ENCODE measurements at regions not wholly inside any gene's neighbourhood (a gene's known extent, or its start where the extent isn't known, plus 50 kb on each side); places are given as distances from the start of the nearest gene placed in this dataset.

DNA sequence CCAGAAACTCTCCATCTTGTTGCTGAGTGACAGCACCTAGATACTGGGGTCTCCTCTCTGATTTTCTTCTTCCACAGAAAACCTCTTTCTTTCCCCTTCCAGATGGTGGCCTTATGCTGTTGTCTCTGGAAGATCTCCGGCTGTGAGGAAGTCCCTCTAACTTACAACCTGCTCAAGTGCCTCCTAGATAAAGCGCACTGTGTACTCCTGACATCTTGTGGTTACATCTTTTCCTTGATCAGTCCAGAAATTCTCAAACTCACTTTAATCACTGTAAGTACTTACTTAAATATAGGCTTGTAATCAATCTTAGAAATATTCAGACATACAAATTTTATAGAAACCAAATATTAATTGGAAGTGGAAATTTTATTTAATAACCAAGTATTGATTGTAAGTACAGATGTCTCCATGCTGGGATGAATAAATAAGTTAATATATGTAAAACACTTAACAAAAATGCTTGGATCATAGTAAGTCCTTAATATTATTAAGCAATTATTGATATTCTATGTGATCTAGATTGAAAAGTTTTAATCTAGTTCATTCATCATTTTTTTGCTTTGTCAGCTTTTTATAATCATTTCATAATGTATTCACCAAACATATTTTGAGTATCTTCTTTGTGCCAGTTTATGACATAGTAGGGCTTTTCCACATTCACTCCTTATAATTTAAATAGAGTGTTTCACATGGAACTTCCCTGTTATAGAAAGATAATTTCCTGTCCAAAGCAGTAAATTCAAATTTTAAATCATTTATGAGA lies 1381.4 kb upstream of the CDH6 start:
- H3K36me3 ChIP-seq: no peaks in the 10 kb centered on the region
- no peak for DNase-seq
- no peak overlapping the region for H3K4me3 ChIP-seq
- no peaks in the 10 kb centered on the region for H3K9me3 ChIP-seq
- no peaks in the 10 kb centered on the region for H3K27me3 ChIP-seq

DNA sequence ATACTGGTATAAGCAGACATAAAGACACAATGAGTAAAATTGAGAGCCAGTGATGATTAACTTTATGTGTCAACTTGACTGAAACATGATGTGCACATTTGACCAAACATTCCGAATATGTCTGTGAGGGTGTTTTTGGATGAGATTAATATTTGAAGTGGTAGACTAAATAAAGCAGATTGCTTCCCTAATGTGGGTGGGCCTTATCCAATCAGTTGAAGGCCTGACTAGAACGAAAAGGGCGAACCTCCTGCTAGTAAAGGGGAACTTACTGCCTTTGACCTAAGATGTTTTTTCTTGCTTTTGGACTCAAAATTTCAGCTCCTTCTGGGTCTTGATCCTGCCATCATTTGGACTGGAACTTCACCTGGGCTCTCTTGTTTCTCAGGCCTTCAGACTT lies 1387.7 kb upstream of the CDH6 start:
- Histone ChIP-seq H3K4me3 (no peak overlapping the region), H3K27me3 (no peaks in the 10 kb centered on the region), H3K9me3 (no peaks in the 10 kb centered on the region), H3K36me3 (no peaks in the 10 kb centered on the region)
- no peak for DNase-seq

DNA sequence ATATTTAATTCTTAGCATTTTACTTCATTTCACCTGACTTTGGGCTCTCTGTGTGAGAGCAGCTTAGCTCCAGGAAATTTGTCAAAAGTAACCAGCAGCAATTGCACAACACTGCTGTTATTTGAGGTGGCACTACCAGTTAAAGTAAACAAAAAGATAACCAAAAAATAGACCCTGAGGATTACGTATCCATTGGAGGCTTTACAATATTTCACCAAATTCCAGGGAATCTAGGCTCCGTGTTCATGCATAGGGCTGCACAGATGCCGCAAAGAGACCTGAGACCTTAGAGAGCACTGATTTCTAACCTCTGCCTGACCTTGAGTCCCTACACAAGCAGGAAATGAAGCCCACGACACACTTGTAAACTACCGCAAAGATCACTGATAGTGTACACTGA lies 1392.7 kb upstream of the CDH6 start:
- no peaks in the 10 kb centered on the region for H3K36me3 ChIP-seq
- no peak overlapping the region for H3K4me3 ChIP-seq
- no peaks in the 10 kb centered on the region for H3K9me3 ChIP-seq
- H3K27me3 ChIP-seq: no peaks in the 10 kb centered on the region
- DNase-seq: no peak

DNA sequence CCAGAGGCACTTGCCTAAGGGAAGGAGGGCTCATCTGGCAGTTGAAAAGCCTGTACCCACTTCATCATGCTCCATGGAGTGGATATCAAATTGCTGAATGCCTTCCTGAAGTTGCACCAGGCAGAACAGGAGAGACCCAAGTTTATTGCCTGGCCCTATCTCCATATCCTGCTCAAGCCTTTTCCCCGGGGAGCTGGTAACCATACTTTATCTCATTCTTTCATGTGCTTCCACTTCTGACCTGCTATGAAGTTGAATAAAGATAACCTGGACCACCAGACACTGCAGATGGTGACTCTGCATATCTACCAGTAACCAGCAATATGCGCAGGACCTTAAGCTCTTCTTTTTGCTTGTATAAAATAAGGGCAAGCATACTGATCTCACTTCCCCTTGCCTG lies 1397.5 kb upstream of the CDH6 start:
- Histone ChIP-seq H3K9me3 (no peaks in the 10 kb centered on the region), H3K36me3 (no peaks in the 10 kb centered on the region), H3K4me3 (no peak overlapping the region), H3K27me3 (no peaks in the 10 kb centered on the region)
- peak; percentile 3 for DNase-seq

DNA sequence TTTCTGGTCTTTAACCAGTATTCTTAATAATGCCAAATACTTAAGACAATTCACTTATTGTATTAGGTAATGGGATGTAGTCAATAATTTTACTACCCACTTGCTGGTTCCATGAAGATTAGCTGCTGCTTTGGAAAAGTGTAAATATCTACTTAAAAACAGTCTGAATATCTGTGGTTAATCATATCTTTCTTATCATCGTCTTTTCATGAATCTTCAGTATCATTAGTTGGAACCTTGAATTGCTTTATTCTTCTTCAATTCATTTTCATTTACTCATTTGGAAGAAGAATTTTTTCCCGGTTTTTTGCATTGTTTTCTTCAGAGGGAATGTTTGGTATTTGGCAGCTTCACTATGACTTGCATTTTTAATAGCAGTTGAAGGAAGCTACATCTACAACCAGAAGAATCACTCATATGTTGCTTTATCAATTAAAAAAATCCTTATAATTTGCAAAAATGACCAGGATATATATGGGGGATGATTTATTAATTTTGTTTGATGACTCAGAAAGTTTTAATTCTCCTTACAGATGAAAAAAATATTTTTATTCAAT lies 1398.3 kb upstream of the CDH6 start:
- no peaks in the 10 kb centered on the region for H3K9me3 ChIP-seq
- H3K36me3 ChIP-seq: no peaks in the 10 kb centered on the region
- H3K4me3 ChIP-seq: no peak overlapping the region
- H3K27me3 ChIP-seq: no peaks in the 10 kb centered on the region
- no peak for DNase-seq

DNA sequence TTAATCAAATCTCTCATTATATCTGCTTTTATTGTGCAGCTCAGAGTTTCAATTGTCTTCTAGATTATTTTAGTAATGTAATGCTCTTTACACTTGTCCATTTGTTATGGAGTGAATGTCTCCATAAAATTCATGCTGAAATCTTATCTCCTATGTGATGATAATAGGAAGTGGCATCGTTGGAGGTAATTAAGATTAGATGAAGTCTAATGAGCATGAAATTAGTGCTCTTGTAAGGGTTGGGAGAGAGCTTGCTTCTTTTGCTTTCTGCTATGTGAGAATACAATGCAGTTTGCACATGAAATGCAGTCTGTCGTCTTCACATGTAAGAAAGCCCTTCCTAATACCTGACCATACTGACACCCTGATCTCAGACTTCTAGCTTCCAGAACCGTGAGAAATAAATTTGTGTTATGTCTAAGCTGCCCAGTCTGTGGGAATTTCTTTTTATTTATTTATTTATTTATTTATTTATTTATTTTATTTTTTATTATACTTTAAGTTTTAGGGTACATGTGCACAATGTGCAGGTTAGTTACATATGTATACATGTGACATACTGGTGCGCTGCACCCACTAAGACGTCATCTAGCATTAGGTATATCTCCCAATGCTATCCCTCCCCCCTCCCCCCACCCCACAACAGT lies 1399.2 kb upstream of the CDH6 start:
- no peaks in the 10 kb centered on the region for H3K9me3 ChIP-seq
- H3K4me3 ChIP-seq: no peak overlapping the region
- H3K27me3 ChIP-seq: no peaks in the 10 kb centered on the region
- no peak for DNase-seq
- H3K36me3 ChIP-seq: no peaks in the 10 kb centered on the region

DNA sequence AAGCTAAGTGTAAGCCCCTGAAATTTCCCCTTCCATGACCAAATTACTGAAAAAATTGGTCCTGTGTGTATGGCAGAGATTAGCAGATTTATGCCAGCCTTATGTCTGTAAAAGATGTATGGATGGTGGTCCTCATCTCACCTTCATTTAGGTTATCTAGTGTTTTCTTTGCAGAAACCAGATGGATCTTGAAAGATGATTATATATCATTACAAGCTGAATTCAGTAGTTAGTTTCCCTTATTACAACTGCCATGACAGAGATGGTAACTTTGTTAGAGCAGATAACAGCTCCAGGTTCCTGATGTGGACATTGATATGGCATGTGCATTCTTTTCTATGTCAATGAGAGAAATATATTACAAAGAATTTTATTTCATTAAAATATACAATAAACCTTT lies 1403.2 kb upstream of the CDH6 start:
- Histone ChIP-seq H3K27me3 (no peaks in the 10 kb centered on the region), H3K36me3 (no peaks in the 10 kb centered on the region), H3K9me3 (no peaks in the 10 kb centered on the region), H3K4me3 (no peak overlapping the region)
- DNase-seq: no peak

DNA sequence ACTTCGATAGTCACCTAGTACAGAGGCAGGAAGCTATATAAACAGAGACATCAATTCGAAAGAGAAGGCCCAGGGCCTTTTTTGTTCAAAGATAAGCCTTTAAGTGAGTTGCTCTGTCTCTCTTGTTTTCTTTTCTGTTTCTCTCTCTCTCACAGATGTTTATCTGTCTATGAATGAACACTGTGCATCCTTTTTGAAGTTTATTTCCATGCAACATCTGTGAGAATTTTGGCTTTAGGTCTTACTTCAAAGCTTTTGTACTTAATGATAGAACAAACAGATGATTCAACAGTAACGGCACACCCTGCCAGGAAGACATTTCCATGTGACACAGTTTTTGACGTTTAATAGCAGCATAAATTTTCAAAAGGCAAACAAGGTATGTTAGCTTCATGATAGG lies 1413.1 kb upstream of the CDH6 start:
- Histone ChIP-seq H3K36me3 (no peaks in the 10 kb centered on the region), H3K9me3 (no peaks in the 10 kb centered on the region), H3K27me3 (no peaks in the 10 kb centered on the region), H3K4me3 (no peak overlapping the region)
- no peak for DNase-seq

DNA sequence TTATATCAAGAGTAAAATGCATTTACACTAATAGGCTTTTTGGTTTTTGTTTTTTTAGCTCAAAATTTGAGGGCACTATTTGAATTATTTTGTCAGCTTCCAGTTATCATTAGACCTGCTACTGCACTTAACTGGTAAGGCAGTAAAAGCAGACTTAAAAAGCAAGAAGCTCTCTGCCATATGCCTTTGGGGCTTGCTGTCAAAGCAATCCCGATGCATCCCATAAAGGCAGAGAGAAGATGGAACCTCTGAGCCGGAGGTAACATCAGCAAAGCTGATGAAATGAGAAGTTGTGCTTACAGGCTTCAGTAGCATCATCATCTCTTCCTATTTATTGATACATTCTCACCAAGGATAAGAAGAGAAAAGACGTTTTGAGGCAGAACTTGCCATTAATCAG lies 1414.3 kb upstream of the CDH6 start:
- no peak for DNase-seq
- no peaks in the 10 kb centered on the region for H3K9me3 ChIP-seq
- H3K36me3 ChIP-seq: no peaks in the 10 kb centered on the region
- H3K4me3 ChIP-seq: no peak overlapping the region
- H3K27me3 ChIP-seq: no peaks in the 10 kb centered on the region

DNA sequence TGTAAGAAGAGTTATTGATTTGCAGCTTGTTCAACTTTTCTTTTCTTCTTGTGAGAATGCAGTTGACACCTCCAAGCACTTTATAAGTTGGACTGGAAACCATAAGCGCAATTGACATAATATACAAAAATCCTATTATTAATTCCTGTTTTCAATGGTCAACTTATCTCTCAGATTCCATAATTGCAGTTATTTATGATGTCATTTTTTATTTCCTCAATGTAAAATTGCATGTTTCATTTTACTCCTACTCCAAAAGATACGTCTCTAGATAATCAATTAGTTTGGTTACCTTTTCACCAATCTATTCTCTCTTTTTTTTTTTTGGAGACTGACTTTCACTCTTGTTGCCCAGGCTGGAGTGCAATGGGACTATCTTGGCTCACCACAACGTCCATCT lies 1416.1 kb upstream of the CDH6 start:
- H3K4me3 ChIP-seq: no peak overlapping the region
- DNase-seq: no peak
- H3K9me3 ChIP-seq: no peaks in the 10 kb centered on the region

DNA sequence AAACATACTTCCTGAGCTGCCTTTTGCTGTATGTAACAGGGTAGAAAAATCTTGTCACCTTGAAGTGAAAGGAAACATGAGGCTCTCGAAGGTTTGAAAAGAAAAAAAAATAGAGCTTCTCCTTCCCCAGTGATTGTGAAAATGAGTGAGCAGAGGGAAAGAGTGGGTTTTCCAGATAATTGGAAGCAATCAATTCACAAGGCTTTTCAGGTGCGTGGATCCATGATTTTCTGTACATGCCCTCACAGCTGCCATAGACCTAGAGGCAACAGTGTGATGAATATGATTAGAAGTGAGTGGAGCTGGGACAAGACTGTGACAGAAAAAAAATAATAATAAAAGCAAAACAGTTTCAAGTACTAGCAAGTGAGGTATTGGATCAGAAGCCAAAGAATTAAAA lies 1422.5 kb upstream of the CDH6 start:
- Histone ChIP-seq H3K27me3 (no peaks in the 10 kb centered on the region), H3K36me3 (no peaks in the 10 kb centered on the region), H3K9me3 (no peaks in the 10 kb centered on the region), H3K4me3 (no peak overlapping the region)
- DNase-seq: no peak

More for the DNA sequence above, 1416.1 kb upstream of the CDH6 start:
- Histone ChIP-seq H3K36me3 (no peaks in the 10 kb centered on the region), H3K27me3 (no peaks in the 10 kb centered on the region)

DNA sequence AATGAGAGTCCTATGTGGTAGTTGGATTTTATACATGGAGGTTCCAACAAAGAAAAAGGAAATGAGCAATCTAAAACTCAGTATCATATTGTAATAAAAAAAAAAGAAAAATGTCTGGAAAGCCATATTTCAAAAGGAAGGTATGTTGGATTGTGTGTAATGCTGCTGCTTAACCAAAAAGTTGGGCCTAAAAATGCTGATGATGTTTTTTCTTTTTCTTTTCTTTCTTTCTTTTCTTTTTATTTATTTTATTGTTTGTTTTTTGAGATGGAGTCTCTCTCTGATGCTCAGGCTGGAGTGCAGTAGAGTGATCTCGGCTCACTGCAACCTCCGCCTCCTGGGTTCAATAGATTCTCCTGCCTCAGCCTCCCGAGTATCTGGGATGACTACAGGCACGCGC lies 1424.0 kb upstream of the CDH6 start:
- Histone ChIP-seq H3K9me3 (no peaks in the 10 kb centered on the region), H3K4me3 (no peak overlapping the region), H3K27me3 (no peaks in the 10 kb centered on the region), H3K36me3 (no peaks in the 10 kb centered on the region)
- DNase-seq: no peak

DNA sequence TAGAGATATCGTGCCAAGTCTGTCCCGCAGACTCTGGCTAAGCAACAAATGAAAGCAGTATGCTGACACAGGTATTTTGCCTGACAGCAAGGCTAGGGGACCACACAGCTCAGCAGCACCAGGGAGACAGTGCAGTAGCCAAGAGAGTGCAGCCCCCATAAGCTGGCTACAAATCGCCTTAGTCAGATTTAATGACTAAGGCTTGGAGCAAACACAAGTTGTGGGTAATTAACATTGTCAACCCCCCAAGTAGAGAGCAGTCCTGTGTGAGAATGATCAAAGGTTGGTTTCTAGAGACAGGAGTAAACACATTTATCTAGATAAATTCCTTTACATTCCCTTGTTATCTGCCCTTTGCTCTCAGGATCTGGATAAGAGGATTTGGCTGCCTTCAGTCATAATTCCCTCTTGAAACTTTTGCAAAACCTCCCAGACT lies 1434.5 kb upstream of the CDH6 start:
- peak; percentile 5 for DNase-seq
- no peaks in the 10 kb centered on the region for H3K36me3 ChIP-seq
- no peaks in the 10 kb centered on the region for H3K27me3 ChIP-seq
- no peak overlapping the region for H3K4me3 ChIP-seq
- H3K9me3 ChIP-seq: peaks cover 4% of the 10 kb centered on the region; the same call in 1 of the 2 replicates

DNA sequence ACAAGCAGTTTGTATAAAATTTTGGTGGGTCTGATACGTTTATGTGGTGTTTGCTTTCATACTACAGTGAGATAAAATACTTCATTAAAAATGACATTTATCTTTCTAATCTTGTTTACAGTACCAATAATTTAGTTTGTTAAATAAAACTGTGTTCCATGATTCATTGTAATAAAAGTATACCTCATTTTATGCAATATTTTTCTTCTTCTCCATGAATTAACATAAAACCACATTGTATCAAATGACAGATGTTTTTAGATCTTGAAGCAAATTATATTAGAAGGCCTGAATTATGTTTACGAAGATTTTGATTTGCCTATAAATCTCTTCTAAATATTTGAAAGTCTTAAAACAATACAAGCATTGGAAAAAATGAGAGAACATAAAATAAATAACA lies 1443.0 kb upstream of the CDH6 start:
- Histone ChIP-seq H3K9me3 (no peaks in the 10 kb centered on the region), H3K4me3 (no peak overlapping the region), H3K27me3 (no peaks in the 10 kb centered on the region), H3K36me3 (no peaks in the 10 kb centered on the region)
- DNase-seq: no peak

DNA sequence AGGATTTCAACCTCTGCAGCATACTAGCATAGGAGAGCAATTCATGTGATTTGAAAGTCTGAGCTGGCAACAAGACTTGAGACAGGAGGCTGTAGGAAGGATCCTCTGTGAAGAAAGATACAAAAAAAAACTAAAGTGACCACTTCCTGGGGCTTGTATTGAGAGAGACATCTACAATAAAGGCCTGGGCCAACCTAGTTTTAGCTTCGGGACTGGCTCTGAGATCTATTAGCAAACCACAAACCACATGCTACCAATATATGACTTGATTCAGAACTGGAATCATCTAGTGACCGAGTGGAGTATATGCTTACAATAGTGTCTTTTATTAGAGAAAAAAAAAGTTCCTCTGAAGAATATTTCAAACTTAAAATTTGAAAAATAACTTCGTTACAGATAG lies 1448.9 kb upstream of the CDH6 start:
- Histone ChIP-seq H3K27me3 (no peaks in the 10 kb centered on the region), H3K9me3 (no peaks in the 10 kb centered on the region)
- DNase-seq: no peak

DNA sequence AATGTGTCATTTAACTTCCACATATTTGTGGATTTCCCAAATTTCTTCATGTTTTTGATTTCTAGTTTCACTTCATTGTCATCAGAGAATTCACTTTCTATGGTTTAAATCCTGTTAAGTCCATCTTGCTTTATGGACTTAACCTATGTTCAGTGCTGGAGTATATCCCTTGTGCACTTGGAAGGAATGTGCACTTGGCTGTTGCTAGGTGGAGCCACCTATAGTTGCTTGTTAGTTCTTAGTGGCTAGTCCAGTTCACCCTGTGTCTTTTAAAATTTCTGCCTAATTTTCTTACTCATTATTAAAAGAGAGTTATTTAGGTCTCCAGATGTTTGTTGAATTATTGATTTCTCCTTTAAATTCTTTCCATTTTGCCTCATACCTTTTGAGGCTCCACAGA lies 1472.5 kb upstream of the CDH6 start:
- no peak for DNase-seq
- no peak overlapping the region for H3K4me3 ChIP-seq
- no peaks in the 10 kb centered on the region for H3K27me3 ChIP-seq
- no peaks in the 10 kb centered on the region for H3K9me3 ChIP-seq
- no peaks in the 10 kb centered on the region for H3K36me3 ChIP-seq

More for the DNA sequence above, 1448.9 kb upstream of the CDH6 start:
- Histone ChIP-seq H3K4me3 (no peak overlapping the region), H3K36me3 (no peaks in the 10 kb centered on the region)

DNA sequence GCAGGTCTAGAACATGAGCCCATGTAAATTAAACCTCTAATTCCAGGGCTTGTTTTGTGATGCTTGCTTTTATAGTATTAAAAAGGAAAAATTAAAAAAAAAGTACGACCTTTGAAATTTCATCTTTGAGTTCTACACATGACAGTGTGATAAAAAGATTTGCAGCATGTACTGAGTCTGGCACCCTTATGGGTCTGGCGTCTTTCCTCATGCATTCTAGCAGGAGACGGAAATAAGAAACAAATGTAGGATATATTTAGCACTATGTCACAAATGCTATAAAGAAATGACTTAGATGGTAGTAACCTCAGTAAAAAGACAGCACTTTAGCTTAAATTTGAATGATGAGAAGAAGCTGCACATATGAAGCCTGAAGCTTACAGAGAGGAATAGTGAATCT lies 1474.3 kb upstream of the CDH6 start:
- H3K36me3 ChIP-seq: no peaks in the 10 kb centered on the region
- no peaks in the 10 kb centered on the region for H3K9me3 ChIP-seq
- H3K27me3 ChIP-seq: no peaks in the 10 kb centered on the region
- H3K4me3 ChIP-seq: no peak overlapping the region
- no peak for DNase-seq

DNA sequence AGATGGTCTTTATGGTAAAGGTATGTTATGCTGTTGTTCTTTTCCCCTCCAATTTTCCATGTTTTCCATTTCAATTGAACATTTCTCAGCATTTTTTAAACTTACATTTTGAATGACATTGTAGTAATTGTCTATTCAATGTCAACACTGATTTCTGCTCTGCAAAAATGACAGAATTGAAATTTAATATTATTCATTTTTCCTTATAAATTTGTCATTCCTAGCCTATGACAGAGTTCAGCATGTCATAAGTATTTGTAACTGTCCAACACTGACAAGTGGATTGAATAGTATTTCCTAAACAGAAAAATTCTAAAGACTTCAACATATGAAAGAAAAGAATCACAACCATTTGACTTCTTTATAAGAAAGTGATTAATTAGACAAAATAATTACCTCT lies 1478.3 kb upstream of the CDH6 start:
- no peak overlapping the region for H3K4me3 ChIP-seq
- H3K9me3 ChIP-seq: no peaks in the 10 kb centered on the region
- no peaks in the 10 kb centered on the region for H3K27me3 ChIP-seq
- DNase-seq: no peak
- no peaks in the 10 kb centered on the region for H3K36me3 ChIP-seq

All from MG63 (cell line).